HEK293T (cell line): ENCODE measurements at regions not wholly inside any gene's neighbourhood (a gene's known extent, or its start where the extent isn't known, plus 50 kb on each side); places are given as distances from the start of the nearest gene placed in this dataset.

Experiments
- FOXM1 ChIP-seq: fragments of 450-650 bp; IDR thresholded peaks from 2 replicates; pipeline ENCODE4 v1.6.1; 2017; ENCODE audit warnings: mild to moderate bottlenecking, borderline replicate concordance
- LEF1 ChIP-seq: fragments of 450-650 bp; IDR thresholded peaks from 2 replicates; pipeline ENCODE4 v1.6.1; 2017; ENCODE audit warnings: mild to moderate bottlenecking, borderline replicate concordance
- PKNOX1 ChIP-seq: fragments of 450-650 bp; IDR thresholded peaks from 2 replicates; pipeline ENCODE4 v1.6.1; 2016
- SUZ12 ChIP-seq: fragments of 450-650 bp; IDR thresholded peaks from 2 replicates; pipeline ENCODE4 v1.6.1; 2016; ENCODE audit warnings: mild to moderate bottlenecking
- TARDBP ChIP-seq: fragments of 450-650 bp; IDR thresholded peaks from 2 replicates; pipeline ENCODE4 v1.6.1; 2016
- ZNF384 ChIP-seq: fragments of 450-650 bp; IDR thresholded peaks from 2 replicates; pipeline ENCODE4 v1.6.1; 2016

DNA sequence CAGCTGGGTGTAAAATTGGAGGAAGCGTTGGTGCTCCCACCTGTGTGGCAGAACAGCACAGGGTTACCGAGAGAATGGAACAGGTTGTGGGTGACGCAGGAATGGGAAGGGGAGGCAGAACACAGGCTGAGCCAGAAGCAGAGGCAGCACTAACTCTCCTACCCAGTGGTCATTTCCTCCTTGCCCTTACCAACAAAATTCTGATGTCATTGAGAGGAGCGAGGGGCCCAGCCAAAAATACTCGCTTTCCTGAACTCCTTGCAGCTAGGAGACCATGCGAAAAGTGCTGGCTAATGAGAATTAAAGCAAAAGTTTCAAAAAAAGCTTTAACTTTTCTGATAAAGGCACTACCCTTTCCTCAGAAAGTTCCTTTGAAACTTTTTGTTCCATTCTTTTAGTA is 54.4 kb upstream of the HMGA2 start:
- no peak for TF ChIP-seq SUZ12
- no peak for TF ChIP-seq ZNF384
- TF ChIP-seq LEF1: no peak
- no peak for TF ChIP-seq TARDBP
- no peak for TF ChIP-seq PKNOX1
- no peak for TF ChIP-seq FOXM1
